ENCODE measurements at regions not wholly inside any gene's neighbourhood (a gene's known extent, or its start where the extent isn't known, plus 50 kb on each side); places are given as distances from the start of the nearest gene placed in this dataset.

DNA sequence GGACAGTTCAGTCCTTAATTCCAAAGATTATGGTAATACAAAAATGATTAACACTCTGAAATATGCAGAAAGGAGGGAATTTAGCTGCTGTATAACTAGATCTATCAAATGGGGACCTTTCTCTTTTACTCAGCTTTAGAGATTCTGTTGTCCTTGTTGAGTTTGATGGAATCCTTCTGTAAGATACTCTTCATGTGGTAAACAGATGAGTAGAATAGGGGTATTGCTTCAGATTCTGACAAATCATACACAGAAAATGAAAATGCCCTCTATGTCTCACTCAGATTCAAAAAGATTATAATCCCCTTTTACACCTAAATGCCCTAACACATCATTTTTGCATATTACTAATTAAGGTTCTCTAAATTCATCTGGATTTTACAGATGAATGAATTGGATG lies 50.7 kb downstream of the ARHGAP35 start:
- no peak for ATAC-seq

DNA sequence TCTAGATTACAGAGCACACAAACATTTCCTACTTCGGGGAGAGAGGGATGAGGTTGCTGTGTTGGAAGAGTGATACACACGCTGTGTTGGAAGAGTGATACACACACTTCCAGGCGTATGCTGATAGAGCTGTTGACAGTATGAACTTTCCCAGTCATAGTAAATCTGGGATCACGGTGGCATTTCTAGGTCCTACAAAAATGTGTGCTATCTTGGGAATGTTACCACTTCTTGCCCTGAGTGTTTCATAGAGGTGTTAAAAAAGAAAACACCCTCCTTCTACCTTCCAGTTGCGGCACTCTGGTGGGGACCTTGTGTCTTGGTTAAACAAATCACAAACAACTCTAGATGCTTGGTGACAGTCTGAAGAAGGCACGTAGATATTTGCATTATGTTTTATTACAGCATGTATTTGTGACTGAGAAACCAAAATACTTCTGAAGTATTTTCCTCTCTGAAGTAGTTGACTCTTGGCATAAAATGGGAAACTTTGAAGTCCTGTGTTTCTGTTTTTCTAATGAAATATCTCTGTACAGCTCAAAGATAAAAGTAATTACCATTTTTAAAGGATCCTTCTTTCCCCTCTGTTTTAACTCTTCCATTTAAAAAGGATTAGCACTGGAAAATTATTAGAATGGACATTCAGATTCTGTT lies 52.5 kb downstream of the ARHGAP35 start:
- no peak for ATAC-seq

DNA sequence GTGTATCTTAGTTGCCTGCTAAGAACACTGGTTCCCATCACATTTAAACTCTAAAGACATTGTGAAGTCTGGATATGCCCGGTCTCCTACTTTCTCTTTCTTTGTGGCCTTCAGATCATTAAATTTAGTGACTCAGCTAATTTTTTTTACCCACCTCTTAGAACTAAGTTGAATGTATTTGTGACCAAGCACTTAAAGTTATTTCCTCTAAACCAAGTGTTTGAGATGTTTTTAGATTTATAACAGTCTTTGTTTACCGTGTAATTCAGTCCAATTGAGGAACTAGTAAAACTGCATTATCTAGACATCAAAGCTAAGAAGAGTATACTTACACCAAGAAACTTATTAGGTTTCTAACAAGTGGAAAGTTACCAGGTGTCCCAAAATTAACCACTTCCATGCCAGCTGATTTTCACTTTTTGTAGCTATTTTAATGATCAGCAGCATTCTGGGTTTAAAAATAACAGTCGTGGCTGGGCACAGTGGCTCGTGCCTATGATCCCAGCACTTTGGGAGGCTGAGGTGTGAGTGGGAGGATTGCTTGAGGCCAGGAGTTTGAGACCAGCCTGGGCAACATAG lies 53.1 kb downstream of the ARHGAP35 start:
- ATAC-seq: no peak

DNA sequence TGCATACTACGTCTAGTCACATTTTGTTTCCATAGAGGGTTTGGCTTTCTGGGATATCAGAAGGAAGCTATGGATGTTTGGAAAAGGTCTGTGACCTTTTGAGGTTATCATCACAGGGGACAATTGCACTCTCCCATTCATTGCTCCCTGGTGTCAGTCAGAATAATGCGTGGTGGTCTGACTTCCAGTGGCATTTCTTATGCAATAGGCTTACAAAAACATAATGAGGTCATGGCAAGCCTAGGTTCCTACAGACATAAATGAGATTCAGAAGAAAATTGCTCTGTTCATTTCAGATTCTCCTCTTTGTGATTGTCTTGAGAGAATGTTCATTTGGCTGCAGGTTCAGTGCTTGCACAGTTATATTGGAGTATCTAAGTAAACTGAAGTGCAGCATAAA lies 54.6 kb downstream of the ARHGAP35 start:
- ATAC-seq: no peak

DNA sequence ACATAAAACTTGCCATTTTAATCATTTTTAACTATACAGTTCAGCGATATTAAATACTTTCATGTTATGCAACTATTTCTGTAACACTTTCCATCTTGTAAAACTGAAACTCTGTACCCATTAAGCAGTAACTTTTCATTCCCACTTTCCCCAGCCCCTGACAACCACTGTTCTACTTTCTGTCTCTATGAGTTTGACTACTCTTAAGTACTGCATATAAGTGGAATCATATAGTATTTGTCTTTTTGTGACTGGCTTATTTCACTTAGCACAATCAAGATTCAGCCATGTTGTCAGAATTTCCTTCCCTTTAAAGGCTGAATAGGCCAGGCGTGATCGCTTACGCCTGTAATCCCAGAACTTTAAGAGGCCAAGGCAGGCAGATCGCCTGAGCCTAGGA lies 56.2 kb downstream of the ARHGAP35 start:
- ATAC-seq: no peak

DNA sequence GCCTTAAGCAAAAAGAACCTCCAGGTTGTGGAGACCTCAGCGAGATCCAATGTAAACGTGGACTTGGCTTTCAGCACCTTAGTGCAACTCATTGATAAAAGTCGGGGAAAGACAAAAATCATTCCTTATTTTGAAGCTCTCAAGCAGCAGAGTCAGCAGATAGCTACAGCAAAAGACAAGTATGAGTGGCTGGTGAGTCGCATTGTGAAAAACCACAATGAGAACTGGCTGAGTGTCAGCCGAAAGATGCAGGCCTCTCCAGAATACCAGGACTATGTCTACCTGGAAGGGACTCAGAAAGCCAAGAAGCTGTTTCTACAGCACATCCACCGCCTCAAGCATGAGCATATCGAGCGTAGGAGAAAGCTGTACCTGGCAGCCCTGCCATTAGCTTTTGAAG lies 58.5 kb downstream of the ARHGAP35 start:
- ATAC-seq: no peak

DNA sequence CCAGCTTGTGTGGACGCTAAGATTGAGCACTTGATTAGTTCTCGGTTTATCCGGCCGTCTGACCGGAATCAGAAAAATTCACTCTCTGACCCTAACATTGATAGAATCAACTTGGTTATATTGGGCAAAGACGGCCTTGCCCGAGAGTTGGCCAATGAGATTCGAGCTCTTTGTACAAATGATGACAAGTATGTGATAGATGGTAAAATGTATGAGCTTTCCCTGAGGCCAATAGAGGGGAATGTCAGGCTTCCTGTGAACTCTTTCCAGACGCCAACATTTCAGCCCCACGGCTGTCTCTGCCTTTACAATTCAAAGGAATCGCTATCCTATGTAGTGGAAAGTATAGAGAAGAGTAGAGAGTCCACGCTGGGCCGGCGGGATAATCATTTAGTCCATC lies 59.6 kb downstream of the ARHGAP35 start:
- ATAC-seq: no peak

DNA sequence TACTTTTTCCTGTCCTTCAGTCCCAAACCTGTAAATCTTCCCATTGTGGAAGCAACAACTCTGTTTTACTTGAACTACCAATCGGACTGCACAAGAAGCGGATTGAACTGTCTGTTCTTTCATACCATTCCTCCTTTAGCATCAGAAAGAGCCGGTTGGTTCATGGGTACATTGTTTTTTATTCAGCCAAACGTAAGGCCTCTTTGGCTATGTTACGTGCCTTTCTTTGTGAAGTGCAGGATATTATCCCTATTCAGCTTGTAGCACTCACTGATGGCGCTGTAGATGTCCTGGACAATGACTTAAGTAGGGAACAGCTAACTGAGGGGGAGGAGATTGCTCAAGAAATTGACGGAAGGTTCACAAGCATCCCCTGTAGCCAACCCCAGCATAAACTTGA lies 60.3 kb downstream of the ARHGAP35 start:
- ATAC-seq: no peak

DNA sequence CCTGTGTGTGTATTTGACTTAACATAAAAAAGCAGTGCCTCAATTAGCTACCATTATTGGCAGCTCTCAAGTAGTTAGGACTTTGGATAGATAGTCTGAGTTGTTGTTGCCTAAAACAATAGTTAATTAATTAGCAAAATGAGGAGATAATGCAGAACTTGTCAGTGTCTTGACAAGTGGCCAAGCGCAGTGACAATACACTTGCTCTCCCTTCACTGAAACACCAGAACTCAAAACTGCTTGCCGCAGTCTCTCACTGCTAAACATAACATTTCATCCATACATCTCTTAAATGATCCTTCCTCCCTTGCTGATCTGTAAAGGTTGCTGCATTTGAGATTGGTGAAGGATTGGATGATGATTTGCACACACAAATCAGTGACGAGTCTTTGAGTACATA lies 61.7 kb downstream of the ARHGAP35 start:
- ATAC-seq: no peak

DNA sequence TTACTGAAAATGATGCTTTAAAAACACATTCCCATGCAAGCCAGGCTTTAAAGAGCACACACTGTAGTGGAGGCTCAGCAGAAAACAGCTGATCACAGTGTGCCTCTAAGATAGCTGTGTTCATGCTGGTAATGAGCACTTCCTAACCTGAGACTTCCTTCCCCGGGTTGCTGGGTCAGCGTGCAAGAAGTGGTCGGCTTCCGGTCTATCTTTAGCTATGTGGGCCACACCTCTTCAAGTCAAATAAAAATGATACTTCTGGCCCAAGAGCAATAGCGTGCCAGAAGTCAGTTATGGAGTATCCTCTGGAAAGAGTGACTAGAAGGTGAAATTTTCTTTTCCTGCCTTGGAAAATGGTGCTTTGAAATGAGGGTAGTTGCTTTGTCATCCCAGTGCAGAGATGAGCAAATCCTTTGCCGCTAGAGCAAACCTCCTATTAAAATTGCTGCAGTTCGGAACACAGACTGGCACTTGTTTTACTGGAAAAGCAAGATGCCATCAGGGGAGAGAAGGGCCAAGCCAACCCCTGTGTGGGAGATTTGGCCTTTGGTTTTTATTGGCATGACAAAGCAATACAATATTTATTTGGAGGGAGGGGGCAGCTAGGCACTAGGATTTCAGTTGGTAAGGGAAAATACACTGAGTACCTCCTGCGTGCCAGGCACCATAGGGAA lies 64.2 kb downstream of the ARHGAP35 start:
- ATAC-seq: peak; percentile 50

DNA sequence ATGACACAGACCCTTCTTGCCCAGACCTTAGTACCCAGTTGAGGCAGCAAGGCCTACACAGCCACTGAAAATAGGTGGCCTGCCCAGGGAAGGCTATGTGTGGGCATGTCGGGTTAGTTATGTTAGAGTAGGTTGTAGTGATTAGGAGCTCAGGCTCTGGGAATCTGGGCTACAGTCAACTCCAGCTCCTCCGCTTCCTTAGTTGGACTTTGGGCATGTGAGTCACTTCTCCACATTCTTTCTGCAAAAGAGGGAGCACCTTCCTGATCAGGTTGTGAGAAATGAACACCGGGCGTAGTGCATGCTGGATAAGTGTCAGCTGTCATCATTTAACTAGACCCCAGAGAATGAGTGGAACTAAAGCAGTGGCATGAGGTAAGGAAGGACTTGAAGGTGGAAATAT lies 64.8 kb downstream of the ARHGAP35 start:
- ATAC-seq: peak; percentile 56

DNA sequence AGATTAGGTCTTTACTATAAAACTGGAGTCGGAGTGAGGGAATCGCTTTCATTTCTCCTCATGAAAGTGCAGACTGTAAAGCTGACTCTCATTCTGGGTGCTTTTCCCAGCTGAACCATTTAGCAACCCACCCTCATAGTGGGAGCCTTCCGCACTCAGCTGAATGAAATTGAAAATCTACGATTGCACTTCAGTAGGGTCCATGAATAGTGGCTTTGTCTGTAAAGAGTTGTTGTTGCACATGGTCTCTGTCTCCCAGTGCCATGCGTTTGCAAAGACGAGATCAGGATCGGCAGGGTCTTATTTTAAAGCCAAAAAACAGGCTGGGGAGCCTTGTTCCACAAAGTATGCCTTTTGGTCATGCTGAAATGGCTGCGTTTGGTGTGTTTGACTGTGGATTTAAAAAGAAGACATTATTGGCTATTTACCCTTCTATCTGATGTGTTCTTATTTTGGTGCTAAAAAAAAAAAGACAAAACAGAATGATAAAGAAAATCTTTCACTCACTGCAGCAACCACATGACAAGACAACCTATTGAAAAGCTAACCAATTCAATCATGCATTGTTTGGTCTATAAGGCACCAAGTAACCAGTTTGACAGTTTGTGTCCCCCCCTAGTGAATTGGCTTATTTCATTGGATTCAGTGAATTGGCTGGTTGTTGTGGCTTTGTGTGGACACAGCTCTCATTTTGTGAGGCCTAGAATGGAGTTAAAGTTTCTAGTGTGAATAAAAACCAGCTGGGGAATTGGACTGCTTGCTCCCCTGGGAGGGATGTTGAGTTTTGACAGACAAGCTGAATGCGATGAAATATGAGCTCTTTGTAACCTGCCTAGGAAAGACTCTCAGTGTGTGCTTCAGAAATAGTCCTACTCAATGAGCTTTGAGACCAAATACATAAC lies 65.6 kb downstream of the ARHGAP35 start:
- ATAC-seq: no peak

DNA sequence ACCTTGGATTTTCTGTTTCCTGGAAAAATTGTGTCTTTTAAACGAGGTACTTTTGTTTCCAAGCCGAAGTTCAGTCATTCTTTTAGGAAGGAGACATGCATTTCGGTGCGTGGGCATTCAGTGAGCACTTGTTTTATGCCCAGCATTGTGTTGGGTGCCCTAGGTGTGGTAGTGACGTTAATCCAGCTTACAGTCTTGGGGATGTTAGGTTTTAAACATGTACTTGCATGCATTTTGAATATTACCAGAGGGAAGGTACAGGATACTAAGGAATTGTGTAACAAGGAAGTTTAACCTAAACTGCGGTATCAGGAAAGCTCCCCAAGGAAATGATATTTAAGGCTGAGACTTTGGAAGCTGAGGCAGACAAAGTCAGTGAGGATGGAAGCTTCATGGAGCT lies 66.3 kb downstream of the ARHGAP35 start:
- ATAC-seq: peak; percentile 86

DNA sequence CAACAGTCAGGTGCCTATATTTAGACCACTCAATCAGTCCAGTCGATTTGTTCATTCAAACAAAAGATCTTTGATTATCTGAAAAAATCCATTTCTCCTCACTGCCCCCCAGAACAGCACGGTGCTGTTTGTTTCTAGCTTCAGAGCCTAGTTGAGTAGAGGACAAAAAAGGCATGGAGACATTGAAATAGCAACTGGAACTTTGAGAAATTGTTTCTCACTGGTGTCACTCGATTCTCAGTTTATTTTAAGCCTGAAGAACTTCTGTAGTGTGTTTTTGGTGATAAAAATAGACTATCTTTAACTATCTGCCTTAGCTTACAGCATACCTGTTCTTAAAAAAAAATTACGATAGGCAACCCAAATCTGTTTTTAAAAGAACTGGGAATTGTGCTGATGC lies 67.1 kb downstream of the ARHGAP35 start:
- ATAC-seq: no peak

DNA sequence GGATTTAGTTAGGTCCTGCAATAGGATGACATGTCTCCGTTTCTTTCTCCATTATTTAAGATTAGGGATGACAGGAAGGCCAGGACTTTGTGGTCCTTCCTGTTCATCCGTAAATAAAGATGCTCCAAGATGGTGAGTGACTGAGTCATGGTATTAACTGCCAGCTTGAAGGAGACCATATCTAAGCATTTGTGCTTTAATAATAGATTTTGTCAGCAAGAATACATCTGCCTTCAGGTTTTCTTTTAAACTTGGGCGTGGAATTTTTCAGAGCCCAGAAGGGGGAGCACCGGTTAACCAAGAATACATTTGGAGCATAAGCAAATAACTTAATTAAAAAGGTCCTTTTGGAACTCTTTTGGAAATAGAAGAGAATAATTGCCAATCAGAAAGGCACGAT lies 68.2 kb downstream of the ARHGAP35 start:
- ATAC-seq: no peak

DNA sequence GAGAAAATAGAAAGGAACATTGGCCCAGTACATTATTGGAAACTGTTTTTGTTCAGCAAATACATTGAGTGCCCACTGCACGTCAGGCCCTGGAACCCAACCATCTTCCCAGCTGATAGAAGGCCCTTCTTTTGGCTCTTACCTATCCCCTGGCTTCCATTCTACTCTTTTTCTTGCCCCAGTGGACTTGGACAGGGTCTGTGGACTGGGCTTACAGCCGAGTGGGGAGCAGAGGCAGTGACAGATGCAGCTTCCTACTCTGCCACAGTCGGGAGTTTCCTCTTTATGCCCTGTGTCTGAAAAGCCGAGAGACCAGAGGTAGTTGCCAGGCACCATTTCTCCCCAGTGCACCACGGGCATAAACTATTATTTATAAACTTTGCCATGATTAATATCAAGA lies 70.4 kb downstream of the ARHGAP35 start:
- ATAC-seq: no peak

DNA sequence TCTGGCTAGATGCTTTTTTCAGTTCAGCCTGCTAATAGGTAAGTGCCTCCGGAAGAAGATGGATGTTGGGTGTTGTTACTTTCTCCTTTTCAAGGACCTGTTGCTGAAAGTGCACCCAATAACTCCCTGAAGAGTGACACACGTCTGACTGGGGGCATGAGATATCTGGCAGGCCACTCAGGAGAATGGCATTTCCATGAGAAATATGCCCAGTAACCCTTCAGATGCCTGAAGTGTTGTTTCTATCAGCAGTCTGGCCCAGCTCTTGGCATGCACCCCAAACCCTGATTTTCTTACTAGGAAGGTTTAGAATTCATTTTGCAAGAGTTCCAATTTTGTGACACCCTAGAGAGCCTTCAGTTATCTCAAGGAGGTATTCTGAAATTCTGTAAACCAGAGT lies 71.5 kb downstream of the ARHGAP35 start:
- ATAC-seq: no peak

DNA sequence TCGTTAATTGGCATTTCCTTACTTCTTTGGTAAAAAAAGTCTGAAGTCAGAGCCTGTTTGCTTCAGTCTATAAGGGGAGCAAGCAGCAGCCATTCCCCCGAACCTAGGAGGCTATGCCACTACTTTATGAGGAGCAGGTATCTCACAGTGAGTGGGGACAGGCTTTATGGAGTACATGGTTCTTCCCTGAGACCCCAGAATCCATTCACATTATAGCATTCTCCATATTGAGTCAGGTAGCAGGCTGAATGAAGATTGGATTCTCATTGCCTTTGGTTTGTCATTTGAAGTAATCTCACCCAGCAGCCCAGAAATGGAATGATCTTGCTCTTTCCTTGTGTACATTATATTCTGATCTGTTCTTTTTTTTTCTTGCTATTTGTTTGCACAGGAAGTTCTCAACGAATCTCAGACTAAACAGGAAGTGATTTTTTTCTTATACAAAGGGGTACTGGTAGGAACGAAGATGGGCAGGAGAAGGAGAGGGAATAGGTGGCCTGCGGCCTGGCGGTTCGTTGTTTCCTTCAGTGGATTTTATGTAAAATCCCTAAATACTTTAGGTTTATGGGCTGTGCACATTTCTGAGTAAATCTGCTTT lies 74.4 kb downstream of the ARHGAP35 start:
- ATAC-seq: no peak

DNA sequence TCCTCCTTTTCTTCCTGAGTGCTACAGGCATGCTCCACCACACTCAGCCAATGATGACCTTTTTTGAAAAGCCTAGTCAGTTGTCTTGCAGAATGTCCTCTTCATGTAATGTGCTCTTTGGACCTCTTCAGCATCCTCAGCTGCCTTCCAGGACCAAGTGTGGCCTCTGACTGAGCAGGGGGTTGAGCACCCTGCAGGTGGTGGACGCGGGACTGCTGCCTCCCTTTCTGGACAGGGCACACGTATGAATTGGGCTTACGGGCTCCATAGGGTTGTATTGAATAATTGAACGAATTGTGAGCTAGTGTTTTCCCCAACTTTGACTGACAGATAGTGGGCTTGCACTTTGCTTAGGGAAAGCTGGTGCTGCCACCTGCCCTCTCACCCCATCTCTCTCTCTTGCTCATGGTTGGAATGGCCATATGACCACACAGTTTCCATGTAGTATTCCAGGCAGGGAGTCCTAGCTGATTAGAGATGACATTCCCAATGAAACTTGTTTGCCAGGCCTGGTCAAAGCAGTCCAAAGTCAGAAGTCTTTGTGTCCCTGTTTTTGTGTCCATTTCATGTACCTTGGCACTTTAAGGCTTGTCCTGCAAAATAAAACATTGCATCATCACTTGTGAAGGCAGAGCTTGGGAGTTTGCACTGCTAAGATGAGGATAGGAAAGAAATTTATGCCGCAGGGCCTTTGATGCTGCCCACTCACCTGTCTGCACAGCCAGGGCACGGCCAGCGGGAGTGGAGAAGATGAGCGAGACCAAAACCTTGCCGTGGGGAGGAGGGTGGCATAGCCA lies 76.3 kb upstream of the NPAS1 start:
- no peak for ATAC-seq

DNA sequence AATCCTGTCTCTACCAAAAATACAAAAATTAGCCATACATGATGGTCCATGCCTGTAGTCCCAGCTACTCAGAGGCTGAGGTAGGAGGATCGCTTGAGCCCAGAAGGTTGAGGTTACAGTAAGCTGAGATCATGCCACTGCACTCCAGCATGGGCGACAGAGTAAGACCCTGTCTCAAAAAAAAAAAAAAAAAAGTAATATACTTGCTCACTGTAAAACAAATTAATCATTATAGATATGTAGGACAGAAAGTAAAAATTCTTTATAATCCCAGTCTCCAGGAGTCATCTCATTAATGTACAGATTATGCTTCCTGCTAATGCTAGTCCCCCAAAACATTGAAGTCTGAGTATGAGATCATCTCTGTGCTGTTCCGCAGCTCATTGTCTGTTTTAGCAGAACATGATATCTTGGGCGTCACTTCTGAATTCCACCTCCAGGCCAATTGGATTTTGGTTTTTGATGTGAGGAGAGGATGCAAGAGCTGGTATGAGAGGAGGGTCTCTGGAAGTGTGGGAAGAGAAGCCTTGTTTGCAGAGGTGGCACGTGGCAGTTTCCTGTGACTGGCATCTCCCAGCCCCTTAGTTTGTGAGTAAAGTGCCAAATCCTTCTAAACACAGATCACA lies 75.4 kb upstream of the NPAS1 start:
- no peak for ATAC-seq

DNA sequence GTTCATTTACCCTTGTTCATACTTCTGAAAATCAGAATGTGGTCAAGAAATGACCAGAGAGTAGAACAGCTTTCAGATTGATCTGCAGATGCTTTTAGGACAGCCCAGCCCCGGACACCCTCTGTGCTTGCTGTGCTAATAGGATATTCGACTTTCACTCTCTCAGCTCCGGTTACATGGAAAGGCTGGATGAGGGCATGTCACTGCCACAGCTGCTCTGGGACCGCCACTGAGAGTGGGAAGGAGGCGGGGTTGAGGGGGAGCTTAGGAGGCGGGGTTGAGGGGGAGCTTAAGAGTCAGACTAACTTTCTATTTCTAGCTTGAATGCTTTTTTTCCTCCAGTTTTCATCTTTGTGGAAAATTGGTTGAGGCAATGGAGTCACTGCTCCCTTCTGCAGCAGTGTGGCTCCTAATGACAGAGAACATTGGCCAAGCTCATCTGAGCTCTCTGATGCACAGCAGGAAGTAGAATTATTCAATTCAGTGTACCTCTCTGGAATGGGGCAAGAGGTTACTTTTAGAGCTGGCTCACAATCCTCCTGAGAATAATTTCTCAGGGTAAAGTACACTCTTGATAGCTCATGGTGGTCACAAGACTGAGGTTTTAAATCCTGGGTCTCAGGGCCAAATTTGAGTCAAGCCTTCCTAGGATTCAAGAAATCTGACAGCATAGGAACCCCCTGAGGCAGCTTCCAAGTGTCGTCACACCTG lies 74.6 kb upstream of the NPAS1 start:
- ATAC-seq: no peak
